DMS79 treated with DMSO at 0.1 percent for 48 hours (cell line): ENCODE measurements at regions not wholly inside any gene's neighbourhood (a gene's known extent, or its start where the extent isn't known, plus 50 kb on each side); places are given as distances from the start of the nearest gene placed in this dataset.
"Not testable (repeated sequence)": the region's sequence is repeated elsewhere in the genome, so short reads cannot be mapped to it uniquely, and the experiment has no call there.

Source experiments
- DNase-seq: peaks from one replicate; lab custom pipeline; 2025; lab: John Stamatoyannopoulos, UW

DNA sequence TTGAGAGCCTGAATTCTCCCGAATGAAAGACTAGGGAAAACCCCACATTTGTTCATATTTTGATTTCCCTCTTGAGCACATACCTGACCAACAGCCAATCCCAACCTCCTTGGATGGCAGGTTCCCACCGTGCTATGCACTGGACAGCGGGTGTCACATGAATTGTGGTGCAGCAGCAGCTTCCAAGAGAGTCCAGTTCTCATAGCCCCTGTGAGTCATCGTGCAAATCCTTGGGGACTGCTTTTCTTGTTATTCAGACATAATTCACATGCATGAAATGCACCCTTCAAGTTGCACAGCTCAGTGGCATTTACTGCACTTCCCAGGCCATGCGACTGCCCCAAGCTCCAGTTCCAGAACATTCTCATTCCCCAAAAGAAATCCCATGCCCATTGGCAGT lies 67.8 kb upstream of the PPP2R2D start:
- DNase-seq: no peak

GRCh38 chr10:131833446-131834080 lies 67.2 kb upstream of the PPP2R2D start:
- no peak for DNase-seq

DNA sequence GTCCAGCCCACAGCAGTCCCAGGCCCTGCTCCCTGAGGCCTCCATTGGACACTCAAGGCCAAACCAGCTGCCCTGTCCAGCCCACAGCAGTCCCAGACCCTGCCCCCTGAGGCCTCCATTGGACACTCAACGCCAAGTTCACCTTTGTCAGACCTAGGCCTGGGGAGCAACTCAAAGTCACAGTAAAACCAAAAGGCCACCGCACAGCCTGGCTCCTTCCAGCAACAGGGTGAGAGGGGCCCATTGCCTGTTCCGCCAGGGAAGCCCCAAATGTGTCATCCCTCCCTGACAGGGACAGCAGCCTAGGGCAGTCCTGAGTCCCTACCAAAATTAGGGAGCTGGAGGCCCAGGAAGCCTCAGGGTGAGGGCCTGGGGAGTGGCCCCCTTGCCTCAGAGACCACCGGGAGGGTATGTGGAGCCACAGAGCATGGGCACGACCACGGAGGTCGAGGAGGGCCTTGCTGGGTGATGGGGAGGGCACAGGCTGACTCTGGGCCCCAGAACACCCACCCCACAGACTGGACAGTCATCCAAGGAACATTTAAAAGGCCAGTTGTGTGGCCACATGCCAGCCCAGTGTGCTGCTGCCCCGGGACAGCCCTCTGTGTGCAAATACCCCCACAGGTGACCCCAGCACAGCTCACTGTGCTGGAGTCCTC lies 66.5 kb upstream of the PPP2R2D start:
- no peak for DNase-seq

GRCh38 chr10:131838966-131839742 lies 61.7 kb upstream of the PPP2R2D start:
- DNase-seq: no peak

- DNase-seq: not testable (repeated sequence)
Measured at GRCh38 chr10:131839880-131840787, 60.7 kb upstream of the PPP2R2D start.

- no peak for DNase-seq
Measured at GRCh38 chr10:131840788-131841118, 60.1 kb upstream of the PPP2R2D start.

GRCh38 chr10:131841131-131841660 lies 59.6 kb upstream of the PPP2R2D start:
- DNase-seq: no peak

- DNase-seq: no peak
Measured at GRCh38 chr10:131841661-131842139, 59.1 kb upstream of the PPP2R2D start.

DNA sequence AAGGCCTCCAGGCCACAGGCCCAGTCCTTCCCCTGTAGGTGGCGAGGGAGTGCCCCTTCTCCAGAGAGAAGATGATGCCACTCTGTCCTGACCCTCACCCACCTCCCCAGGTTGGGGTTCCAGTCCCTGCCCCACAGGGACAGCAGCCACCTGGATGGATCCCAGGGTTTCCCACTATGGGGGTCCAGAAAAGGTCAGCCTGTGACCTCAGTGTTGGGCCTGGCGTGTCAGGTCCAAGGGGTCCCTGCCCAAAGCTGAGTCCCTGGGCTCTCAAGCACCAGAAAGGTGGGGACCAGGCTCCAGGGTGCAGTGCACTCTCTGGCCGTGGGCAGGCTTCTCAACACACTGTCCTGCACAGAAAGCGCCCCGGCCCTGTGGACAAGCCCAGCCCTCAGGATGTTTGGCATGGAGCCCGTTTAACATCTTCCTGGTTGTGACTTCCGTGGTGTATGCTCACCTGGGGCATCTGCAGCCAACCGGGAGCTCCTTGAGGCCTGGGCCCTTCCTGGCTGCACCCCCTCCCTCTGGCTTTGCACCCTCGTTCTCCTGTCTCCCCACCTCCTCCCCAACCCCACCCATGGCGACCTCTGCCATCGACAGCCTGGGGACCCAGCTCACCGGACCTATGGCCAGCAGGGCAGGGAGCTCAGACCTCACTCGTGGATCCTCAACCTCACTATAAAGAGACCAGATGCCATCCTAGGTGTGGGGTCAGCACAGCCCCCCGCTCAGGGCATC lies 58.3 kb upstream of the PPP2R2D start:
- DNase-seq: no peak

DNA sequence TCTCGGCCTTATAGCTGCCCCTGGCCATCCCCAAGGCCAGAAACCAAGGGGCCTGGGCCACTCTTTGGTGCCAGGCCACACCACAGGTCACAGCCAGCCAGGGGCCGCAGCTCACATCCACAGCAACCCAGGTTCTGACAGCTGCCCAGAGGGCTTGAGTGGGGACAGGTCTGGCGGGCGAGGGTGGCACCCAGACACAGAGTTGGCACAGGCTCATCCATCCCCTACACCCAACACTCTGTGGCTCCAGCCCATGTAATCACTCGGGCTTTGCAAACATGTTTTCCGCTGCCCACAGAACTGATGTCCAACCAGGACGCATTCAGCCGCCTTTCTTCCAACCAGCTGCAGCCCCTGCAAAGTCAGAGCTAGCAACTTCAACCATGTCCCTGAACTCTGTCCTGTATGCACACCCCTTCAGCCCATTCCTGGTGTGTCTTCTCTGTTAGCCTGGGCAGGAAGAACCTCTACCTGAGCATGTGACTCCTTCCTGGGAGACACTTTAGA lies 57.7 kb upstream of the PPP2R2D start:
- no peak for DNase-seq

DNA sequence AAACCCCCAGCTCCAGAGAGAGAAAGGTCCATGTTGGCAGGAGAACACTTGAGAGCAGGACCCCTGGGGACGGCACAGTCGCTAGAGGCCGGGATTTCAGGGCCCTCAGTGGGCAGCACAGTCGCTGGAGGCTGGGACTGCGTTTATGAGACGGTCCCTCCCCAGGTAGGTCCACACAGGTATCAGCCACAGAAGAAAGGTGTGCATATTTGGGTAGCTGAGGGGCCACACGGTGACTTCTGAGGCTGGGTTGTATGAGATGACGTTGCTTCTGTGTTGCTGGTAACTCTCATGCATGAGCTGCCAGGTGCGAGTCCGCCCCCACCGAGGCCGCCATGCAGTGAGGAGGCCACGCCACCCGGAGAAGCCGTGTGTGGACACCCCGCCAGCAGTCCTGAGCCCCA lies 56.9 kb upstream of the PPP2R2D start:
- no peak for DNase-seq

DNA sequence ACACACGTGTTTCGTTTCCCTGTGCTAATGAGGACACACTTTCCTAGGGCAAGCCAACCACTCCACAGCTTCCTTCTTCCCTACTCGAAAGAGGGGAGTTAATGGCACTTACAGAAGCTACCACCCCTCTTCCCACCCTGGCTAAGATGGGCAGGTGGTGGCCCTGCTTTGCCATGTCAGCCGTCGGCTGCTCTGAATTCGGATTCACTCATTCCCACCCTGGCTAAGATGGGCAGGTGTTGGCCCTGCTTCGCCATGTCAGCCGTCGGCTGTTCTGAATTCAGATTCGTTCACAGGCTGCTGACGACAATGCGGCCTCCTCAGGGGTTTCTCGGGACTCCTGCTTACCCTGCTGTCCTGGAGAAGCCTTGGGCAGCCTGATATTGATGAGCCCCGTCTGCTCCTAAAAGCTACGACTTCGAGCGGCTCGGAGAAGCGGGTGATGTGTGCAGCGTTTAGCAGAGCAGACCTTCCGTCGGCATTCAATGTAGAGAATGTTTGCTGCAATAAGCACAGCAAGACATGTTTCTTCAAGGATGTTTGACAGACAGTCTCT lies 56.2 kb upstream of the PPP2R2D start:
- DNase-seq: no peak

- no peak for DNase-seq
Measured at GRCh38 chr10:131845505-131846239, 55.1 kb upstream of the PPP2R2D start.

DNA sequence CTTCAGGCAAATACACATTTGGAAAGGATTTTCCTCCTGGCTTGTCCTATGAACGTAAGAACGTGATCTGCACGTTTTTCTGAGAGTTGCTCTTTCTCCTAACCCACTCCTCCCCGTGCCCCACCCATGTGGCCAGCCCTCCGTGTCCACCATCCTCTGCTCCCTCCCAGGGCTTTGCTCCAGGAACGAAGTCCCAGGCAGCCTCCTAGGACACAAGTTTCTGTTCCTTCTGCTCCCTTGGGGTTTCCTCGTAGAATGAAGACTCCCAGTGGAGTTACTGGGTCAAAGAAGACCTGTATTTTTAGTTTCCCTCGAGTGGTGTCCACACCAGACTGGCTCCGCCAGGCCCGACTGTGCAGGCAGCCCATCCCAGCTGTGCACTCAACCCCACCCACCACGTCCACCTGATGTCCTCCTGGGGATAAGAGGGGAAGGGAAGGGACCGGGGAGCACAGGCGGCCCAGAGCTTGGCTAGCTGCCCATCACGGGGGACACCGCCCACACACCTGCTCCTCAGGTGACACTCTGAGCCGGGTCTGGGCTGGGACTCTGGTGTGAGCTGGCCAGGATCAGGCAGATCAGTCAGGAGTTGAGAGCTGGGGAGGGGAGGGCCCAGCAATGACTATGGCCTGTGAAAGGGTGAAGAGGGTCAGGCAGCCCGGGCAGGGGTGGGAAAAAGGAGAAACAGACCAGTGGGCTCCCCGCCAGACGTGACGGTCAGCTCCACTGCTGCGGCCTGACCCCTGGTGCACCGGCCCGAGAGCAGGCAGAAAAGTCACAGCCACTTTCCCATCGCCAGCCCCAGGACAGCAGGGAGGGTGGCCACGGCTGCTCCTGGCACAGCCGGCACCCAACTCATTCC lies 54.3 kb upstream of the PPP2R2D start:
- DNase-seq: peak; percentile 45

DNA sequence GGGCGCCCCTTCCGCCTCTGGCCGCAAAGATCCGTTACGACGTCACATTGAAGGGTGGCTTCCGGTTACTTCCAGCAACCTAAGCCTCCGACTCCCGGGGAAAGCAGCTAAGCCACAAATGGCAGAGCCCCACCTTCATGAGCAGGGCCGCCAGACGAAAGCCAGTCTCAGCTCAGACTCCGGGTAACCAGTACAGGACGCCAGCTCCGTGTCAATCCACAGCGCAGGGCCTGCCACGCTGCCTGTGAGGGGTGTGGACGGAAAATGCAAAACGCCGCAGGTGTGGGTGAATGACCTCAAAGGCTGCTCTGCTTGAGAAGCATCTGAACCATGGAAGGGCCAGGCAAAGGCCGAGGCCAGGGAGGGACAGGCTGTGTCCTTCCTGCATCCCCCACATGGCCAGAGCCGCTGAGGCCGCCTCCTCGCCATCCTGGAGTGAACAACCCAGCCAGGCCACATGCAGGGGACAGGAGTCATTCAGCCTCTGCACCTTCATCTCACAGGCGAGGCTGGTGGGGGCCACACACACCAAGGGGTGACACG lies 53.5 kb upstream of the PPP2R2D start:
- DNase-seq: no peak

GRCh38 chr10:131848296-131848695 lies 52.5 kb upstream of the PPP2R2D start:
- DNase-seq: no peak

DNA sequence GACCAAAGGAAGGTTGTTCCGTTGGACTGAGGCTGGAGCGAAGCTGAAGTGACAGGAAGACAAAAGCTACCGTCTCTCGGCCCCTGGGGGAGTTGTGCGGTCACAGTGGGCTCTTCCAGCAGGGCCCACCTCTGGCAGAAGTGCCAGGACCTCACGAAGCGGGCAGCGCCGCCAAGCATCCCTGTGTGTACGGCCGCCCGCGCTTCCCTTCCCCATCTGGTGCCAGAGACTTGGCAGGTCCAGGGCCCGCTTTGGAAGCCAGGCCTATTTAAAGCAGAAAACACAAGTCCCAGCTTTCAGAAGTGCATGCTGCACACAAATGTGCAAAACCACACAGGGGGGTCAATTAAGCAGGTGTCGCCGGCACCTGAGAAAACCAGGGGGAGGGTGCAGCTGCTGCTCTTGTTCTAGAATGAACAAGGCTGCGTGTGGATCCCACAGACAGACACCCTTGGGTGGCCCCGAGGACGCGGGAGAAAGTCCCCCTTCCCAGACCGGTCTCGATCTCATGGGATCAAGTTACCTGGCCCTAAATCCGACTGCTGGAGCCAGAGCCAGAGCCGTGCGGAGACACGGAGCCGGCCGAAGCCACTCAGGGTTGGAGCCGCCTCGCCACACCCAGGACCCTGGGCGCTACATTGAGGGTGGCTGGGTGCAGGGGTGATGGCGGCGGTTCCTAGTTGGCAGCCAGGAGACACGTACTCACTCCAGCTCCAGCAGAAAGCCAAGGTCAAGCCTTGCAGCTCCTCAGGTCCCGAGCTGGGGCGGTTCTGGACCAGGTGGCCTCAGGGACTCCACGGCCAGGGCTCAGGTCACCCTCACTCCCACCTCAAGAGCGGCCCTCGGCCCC lies 51.8 kb upstream of the PPP2R2D start:
- DNase-seq: no peak
